NT2/D1 (cell line): ENCODE measurements at regions not wholly inside any gene's neighbourhood (a gene's known extent, or its start where the extent isn't known, plus 50 kb on each side); places are given as distances from the start of the nearest gene placed in this dataset.

Experiments
- SUZ12 ChIP-seq: IDR thresholded peaks from 2 replicates; pipeline ENCODE4 v1.6.1; 2011; ENCODE audit not compliant: insufficient read length, insufficient read depth; ENCODE audit errors: extremely low read depth
- YY1 ChIP-seq: IDR thresholded peaks from 2 replicates; pipeline ENCODE4 v1.6.1; 2011; ENCODE audit not compliant: insufficient read length, insufficient read depth
- ZNF274 ChIP-seq: IDR thresholded peaks from 2 replicates; pipeline ENCODE4 v1.6.1; 2011; ENCODE audit warnings: mild to moderate bottlenecking, low read depth, low read length

- no peak for TF ChIP-seq ZNF274
- TF ChIP-seq YY1: no peak
- no peak for TF ChIP-seq SUZ12
Measured at GRCh38 chr21:26273686-26274313, 103.2 kb upstream of the APP start.
